ENCODE measurements at regions not wholly inside any gene's neighbourhood (a gene's known extent, or its start where the extent isn't known, plus 50 kb on each side); places are given as distances from the start of the nearest gene placed in this dataset.

GRCh38 chr10:7026818-7027217, 384.0 kb downstream of the SFMBT2 start:
- no peak for TF ChIP-seq CTCF (IDR thresholded peaks at IDR 0.05)
- no peak for TF ChIP-seq POLR2AphosphoS5 (IDR thresholded peaks at IDR 0.05)

All from transverse colon (tissue), 4 donors.